Vagina (tissue), 2 donors: ENCODE measurements at regions not wholly inside any gene's neighbourhood (a gene's known extent, or its start where the extent isn't known, plus 50 kb on each side); places are given as distances from the start of the nearest gene placed in this dataset.

Experiments used
- DNase-seq, 2 donors: peaks; one replicate each; pipeline ENCODE4 v3.0.0-alpha.2; 2017; ENCODE audit errors: extremely low spot score in 2 of 2
- H3K27ac ChIP-seq: fragments of 200-600 bp; sonication (generic); one replicate; pipeline ENCODE4 v1.5.1; 2019
- H3K27me3 ChIP-seq: fragments of 200-600 bp; sonication (generic); one replicate; pipeline ENCODE4 v1.5.1; 2019
- H3K36me3 ChIP-seq, 2 donors: fragments of 200-600 bp; sonication (generic); one replicate each; pipeline ENCODE4 v1.5.1; 2017 to 2019
- H3K4me1 ChIP-seq: fragments of 200-600 bp; sonication (generic); one replicate; pipeline ENCODE4 v1.5.1; 2019
- H3K4me3 ChIP-seq, 2 donors: fragments of 200-600 bp; sonication (generic); 1 replicate in 1 of 2; 2 replicates in 1 of 2; pipeline ENCODE4 v1.5.1; 2016 to 2019
- H3K9me3 ChIP-seq: fragments of 200-600 bp; sonication (generic); one replicate; pipeline ENCODE4 v1.5.1; 2019
- POLR2A ChIP-seq, 2 donors: fragments of 450-650 bp; IDR thresholded peaks; one replicate each; pipeline ENCODE4 v1.6.1; 2017; ENCODE audit warnings: antibody characterized with exemption in 2 of 2, mild to moderate bottlenecking in 2 of 2, moderate library complexity in 2 of 2
- POLR2AphosphoS5 ChIP-seq, 2 donors: sonication (generic); formaldehyde crosslinking; IDR thresholded peaks; one replicate each; pipeline ENCODE4 v1.9.0; 2017; ENCODE audit warnings: antibody characterized with exemption in 2 of 2, mild to moderate bottlenecking in 2 of 2, low read depth in 1 of 2; ENCODE audit not compliant: insufficient read depth in 1 of 2
- intact Hi-C: fragments of 100-400 bp; cut with DNase I; formaldehyde crosslinking; loops from one replicate; pipeline ENCODE4 v1.15.1; 2023
- TF ChIP-seq, protein P1 (sequence below), 3 experiments: fragments of 450-650 bp in 2 of 3; fragments of 200-600 bp in 1 of 3; sonication (generic) in 1 of 3; IDR thresholded peaks; one replicate each; pipeline ENCODE4 v1.5.1; 2017 to 2019; ENCODE audit warnings: antibody characterized with exemption in 3 of 3, mild to moderate bottlenecking in 2 of 3, moderate library complexity in 2 of 3

DNA sequence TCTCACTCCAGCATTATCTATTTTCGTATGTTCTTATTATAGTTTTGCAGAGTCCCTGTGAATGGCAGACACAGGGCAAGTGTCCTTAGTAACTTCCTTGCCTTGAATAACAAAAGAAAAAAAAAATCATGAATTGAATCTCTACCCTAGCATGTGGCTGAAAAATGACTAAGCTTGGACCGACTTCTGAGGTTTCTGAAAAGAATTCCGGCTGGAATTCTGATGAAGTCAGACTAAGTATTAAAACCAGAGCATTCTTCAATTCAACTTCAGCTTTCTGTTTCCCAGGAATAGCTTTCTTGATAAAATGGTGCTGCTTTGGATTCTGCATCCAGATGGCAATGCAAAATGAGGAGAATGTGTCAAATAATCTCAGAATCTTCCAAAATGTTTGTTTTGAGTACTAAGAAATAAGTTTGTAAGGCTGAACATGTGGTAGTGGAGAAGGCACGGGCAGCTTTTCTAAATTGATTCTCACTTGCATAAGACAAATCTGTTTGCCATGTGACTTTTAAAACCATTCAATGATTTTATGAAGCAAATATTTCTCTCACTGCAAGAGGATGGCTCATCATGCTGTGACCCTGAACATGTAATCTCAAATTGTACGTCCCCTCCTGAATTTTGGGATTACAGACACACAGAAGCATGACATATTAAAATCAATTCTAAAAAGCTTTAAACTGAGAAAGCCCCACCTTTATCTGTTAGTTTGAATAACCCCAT is 1462.8 kb upstream of the LRRTM1 start:
- intact Hi-C loops = no loop called here
- no peaks in the 10 kb centered on the region for H3K36me3 ChIP-seq
- no peaks in the 10 kb centered on the region for H3K9me3 ChIP-seq
- no peak overlapping the region for H3K27ac ChIP-seq
- H3K4me3 ChIP-seq = no peak overlapping the region
- TF ChIP-seq POLR2AphosphoS5 (IDR thresholded peaks at IDR 0.05; ENCODE audit: insufficient read depth in 1 of 2, low read depth in 1 of 2) (no peak), POLR2A (IDR thresholded peaks at IDR 0.05) (no peak)
- TF ChIP-seq, protein P1, sequence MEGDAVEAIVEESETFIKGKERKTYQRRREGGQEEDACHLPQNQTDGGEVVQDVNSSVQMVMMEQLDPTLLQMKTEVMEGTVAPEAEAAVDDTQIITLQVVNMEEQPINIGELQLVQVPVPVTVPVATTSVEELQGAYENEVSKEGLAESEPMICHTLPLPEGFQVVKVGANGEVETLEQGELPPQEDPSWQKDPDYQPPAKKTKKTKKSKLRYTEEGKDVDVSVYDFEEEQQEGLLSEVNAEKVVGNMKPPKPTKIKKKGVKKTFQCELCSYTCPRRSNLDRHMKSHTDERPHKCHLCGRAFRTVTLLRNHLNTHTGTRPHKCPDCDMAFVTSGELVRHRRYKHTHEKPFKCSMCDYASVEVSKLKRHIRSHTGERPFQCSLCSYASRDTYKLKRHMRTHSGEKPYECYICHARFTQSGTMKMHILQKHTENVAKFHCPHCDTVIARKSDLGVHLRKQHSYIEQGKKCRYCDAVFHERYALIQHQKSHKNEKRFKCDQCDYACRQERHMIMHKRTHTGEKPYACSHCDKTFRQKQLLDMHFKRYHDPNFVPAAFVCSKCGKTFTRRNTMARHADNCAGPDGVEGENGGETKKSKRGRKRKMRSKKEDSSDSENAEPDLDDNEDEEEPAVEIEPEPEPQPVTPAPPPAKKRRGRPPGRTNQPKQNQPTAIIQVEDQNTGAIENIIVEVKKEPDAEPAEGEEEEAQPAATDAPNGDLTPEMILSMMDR (IDR thresholded peaks at IDR 0.05) = no peak
- H3K27me3 ChIP-seq = no peaks in the 10 kb centered on the region
- DNase-seq = no peak
- H3K4me1 ChIP-seq = no peaks in the 10 kb centered on the region

DNA sequence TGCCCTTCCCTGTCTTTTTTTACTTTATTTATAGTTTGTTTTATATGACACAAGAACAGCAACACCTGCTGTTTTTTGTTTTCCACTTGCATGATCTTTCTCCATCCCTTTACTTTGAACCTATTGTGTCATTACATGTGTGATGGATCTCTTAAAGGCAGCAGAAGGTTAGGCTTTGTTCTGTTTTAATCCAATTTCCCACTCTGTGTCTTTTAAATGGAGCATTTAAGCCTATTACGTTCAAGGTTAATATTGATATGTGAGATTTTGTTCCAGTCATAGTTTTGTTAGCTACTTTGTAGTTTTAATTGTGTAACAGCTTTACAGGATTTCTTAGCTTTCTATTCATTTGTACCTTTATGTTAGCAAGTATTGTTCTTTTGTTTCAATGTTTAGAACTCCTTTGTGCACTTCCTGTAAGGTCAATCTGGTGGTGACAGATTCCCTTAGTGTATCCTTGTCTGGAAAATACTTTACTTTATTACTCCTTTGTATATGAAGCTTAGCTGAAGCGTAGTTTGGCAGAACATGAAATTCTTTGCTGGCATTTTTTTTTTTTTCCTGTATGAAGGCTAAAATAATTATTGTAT is 1443.0 kb upstream of the LRRTM1 start:
- DNase-seq = no peak
- Histone ChIP-seq H3K27me3 (no peaks in the 10 kb centered on the region), H3K27ac (no peak overlapping the region), H3K9me3 (no peaks in the 10 kb centered on the region), H3K4me3 (no peak overlapping the region), H3K4me1 (no peaks in the 10 kb centered on the region), H3K36me3 (no peaks in the 10 kb centered on the region)
- TF ChIP-seq POLR2A (IDR thresholded peaks at IDR 0.05) (no peak), POLR2AphosphoS5 (IDR thresholded peaks at IDR 0.05; ENCODE audit: insufficient read depth in 1 of 2, low read depth in 1 of 2) (no peak)
- TF ChIP-seq, protein P1 (IDR thresholded peaks at IDR 0.05) = no peak
- intact Hi-C loops = no loop called here

DNA sequence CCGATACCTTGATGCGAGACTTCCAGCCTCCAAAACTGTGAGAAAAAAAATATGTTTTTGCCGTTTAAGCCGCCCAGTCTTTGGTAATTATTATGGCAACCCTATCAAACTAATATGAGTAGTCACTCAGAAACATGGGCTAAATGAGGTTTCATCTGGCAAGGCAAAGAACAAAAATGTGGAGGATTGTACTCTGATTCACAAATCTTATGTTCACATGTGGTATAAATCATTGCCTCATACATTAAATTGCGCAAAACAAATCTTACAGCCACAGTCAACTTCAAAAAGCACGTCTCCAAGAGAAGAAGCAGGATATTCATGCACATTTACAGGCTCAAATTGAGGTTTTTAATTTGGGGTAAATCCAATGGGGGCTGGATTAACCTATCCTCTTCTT is 1435.4 kb upstream of the LRRTM1 start:
- no peaks in the 10 kb centered on the region for H3K4me1 ChIP-seq
- no peak overlapping the region for H3K27ac ChIP-seq
- no peak overlapping the region for H3K4me3 ChIP-seq
- intact Hi-C loops = no loop called here
- no peak for DNase-seq
- TF ChIP-seq POLR2AphosphoS5 (IDR thresholded peaks at IDR 0.05; ENCODE audit: insufficient read depth in 1 of 2, low read depth in 1 of 2) (no peak), POLR2A (IDR thresholded peaks at IDR 0.05) (no peak)
- H3K27me3 ChIP-seq = no peaks in the 10 kb centered on the region
- no peaks in the 10 kb centered on the region for H3K9me3 ChIP-seq
- no peaks in the 10 kb centered on the region for H3K36me3 ChIP-seq

DNA sequence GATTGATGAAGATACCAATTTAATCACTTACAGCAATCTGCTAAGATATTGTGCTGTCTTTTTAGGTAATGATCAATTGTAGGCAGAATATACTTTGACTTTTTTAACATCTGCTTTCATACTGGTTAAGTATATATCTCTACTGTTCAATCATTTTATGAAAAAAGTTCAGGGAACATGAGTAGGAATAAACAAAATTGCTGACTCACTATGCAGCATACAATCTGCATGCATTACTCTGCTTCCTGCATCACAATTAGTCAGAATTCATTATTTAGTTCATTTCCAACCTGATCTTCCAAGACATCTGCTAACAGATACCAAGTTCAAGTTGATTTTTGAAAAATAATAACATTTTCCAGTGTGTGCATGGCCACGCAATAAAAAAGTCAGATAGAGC is 1430.4 kb upstream of the LRRTM1 start:
- Histone ChIP-seq H3K36me3 (no peaks in the 10 kb centered on the region), H3K27me3 (no peaks in the 10 kb centered on the region), H3K4me3 (no peak overlapping the region), H3K4me1 (no peaks in the 10 kb centered on the region), H3K27ac (no peak overlapping the region), H3K9me3 (no peaks in the 10 kb centered on the region)
- intact Hi-C loops = no loop called here
- DNase-seq = no peak
- TF ChIP-seq POLR2A (IDR thresholded peaks at IDR 0.05) (no peak), POLR2AphosphoS5 (IDR thresholded peaks at IDR 0.05; ENCODE audit: insufficient read depth in 1 of 2, low read depth in 1 of 2) (no peak)
- TF ChIP-seq, protein P1 (IDR thresholded peaks at IDR 0.05) = no peak

DNA sequence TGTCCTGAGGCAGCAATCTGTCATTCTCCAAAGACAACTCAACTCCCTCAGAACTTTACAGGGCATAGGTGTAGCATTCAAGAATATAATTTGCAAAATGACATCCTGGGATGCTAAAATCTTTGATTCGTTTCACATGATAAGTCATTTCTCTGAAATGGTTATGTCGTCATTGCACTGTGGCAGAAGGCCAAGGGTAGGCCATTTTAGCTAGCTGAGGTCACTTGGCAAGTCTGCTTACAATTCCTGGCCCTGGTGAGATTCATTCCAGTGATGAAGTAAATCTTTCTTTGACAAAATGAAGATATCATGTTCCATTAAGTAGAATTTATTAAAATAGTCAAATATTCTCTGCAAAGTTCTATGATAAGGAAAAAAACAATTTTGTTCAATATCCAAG is 1410.3 kb upstream of the LRRTM1 start:
- Histone ChIP-seq H3K4me3 (no peak overlapping the region), H3K4me1 (no peaks in the 10 kb centered on the region), H3K36me3 (no peaks in the 10 kb centered on the region), H3K27ac (no peak overlapping the region), H3K9me3 (no peaks in the 10 kb centered on the region), H3K27me3 (no peaks in the 10 kb centered on the region)
- no peak for DNase-seq
- TF ChIP-seq POLR2A (IDR thresholded peaks at IDR 0.05) (no peak), POLR2AphosphoS5 (IDR thresholded peaks at IDR 0.05; ENCODE audit: insufficient read depth in 1 of 2, low read depth in 1 of 2) (no peak)
- TF ChIP-seq, protein P1 (IDR thresholded peaks at IDR 0.05) = no peak
- intact Hi-C loops = no loop called here
